Testis (tissue), 2 donors: ENCODE measurements at regions not wholly inside any gene's neighbourhood (a gene's known extent, or its start where the extent isn't known, plus 50 kb on each side); places are given as distances from the start of the nearest gene placed in this dataset.

Experiments used
- DNase-seq: peaks from one replicate; pipeline ENCODE4 v3.0.0-alpha.2; 2019
- H3K27ac ChIP-seq, 2 donors: fragments of 200-600 bp; sonication (generic); one replicate each; pipeline ENCODE4 v1.5.1; 2019
- H3K27me3 ChIP-seq: fragments of 200-600 bp; sonication (generic); one replicate; pipeline ENCODE4 v1.5.1; 2019
- H3K36me3 ChIP-seq: fragments of 200-600 bp; sonication (generic); one replicate; pipeline ENCODE4 v1.5.1; 2017; ENCODE audit warnings: low read depth; ENCODE audit errors: missing control alignments
- H3K4me1 ChIP-seq: fragments of 200-600 bp; sonication (generic); one replicate; pipeline ENCODE4 v1.5.1; 2019
- H3K4me3 ChIP-seq, 2 donors: fragments of 200-600 bp; sonication (generic); one replicate each; pipeline ENCODE4 v1.5.1; 2017 to 2019
- H3K9me3 ChIP-seq: fragments of 200-600 bp; sonication (generic); one replicate; pipeline ENCODE4 v1.5.1; 2017
- CTCF ChIP-seq, 3 experiments: fragments of 450-650 bp in 2 of 3; fragments of 200-600 bp in 1 of 3; sonication (generic) in 1 of 3; IDR thresholded peaks; one replicate each; pipeline ENCODE4 v1.5.1; 2016 to 2019; ENCODE audit warnings: antibody characterized with exemption in 3 of 3, mild to moderate bottlenecking in 2 of 3, moderate library complexity in 1 of 3
- POLR2A ChIP-seq: fragments of 450-650 bp; IDR thresholded peaks from one replicate; pipeline ENCODE4 v1.6.1; 2017; ENCODE audit warnings: antibody characterized with exemption, mild to moderate bottlenecking, moderate library complexity
- WGBS, 2 donors: methylation state at CpG; one replicate each; pipeline ENCODE4 v1.1.5; 2018; 5-methylcytosine and 5-hydroxymethylcytosine counted together
- intact Hi-C: fragments of 100-400 bp; cut with DNase I; formaldehyde crosslinking; loops from one replicate; pipeline ENCODE4 v1.15.1; 2023; ENCODE audit warnings: low total_unique reads

GRCh38 chr6:7045331-7045730 is 62.4 kb upstream of the RREB1 start:
- no peaks in the 10 kb centered on the region for H3K4me1 ChIP-seq
- no peak overlapping the region for H3K27ac ChIP-seq
- no peaks in the 10 kb centered on the region for H3K27me3 ChIP-seq
- intact Hi-C loops, result no loop called here
- no peaks in the 10 kb centered on the region for H3K36me3 ChIP-seq
- DNase-seq, result no peak
- WGBS, 2 donors, result 92 to 93% methylated on average over 4 of the region's 4 CpGs
- H3K4me3 ChIP-seq, result no peak overlapping the region
- no peaks in the 10 kb centered on the region for H3K9me3 ChIP-seq
- TF ChIP-seq CTCF (IDR thresholded peaks at IDR 0.05) (no peak), POLR2A (no peak)

GRCh38 chr6:7045746-7046145 is 62.0 kb upstream of the RREB1 start:
- H3K4me3 ChIP-seq, result no peak overlapping the region
- TF ChIP-seq CTCF (IDR thresholded peaks at IDR 0.05) (no peak), POLR2A (no peak)
- H3K4me1 ChIP-seq, result no peaks in the 10 kb centered on the region
- no peaks in the 10 kb centered on the region for H3K36me3 ChIP-seq
- no peaks in the 10 kb centered on the region for H3K27me3 ChIP-seq
- DNase-seq, result no peak
- H3K9me3 ChIP-seq, result no peaks in the 10 kb centered on the region
- WGBS, 2 donors, result 88 to 96% methylated on average over 1 of the region's 1 CpG
- intact Hi-C loops, result no loop called here
- H3K27ac ChIP-seq, result no peak overlapping the region

GRCh38 chr6:7047128-7047527 is 60.6 kb upstream of the RREB1 start:
- Histone ChIP-seq H3K27ac (no peak overlapping the region), H3K27me3 (no peaks in the 10 kb centered on the region), H3K9me3 (no peaks in the 10 kb centered on the region), H3K4me1 (peaks cover 5% of the 10 kb centered on the region), H3K4me3 (no peak overlapping the region), H3K36me3 (no peaks in the 10 kb centered on the region)
- intact Hi-C loops, result no loop called here
- WGBS, 2 donors, result 86% methylated on average over 1 of the region's 1 CpG
- TF ChIP-seq POLR2A (no peak), CTCF (IDR thresholded peaks at IDR 0.05) (no peak)
- no peak for DNase-seq

- H3K4me3 ChIP-seq, result no peak overlapping the region
- peaks cover 5% of the 10 kb centered on the region for H3K4me1 ChIP-seq
- TF ChIP-seq POLR2A, result no peak
- TF ChIP-seq CTCF (IDR thresholded peaks at IDR 0.05), result no peak
- no peak for DNase-seq
- no peaks in the 10 kb centered on the region for H3K9me3 ChIP-seq
- no peak overlapping the region for H3K27ac ChIP-seq
- intact Hi-C loops, result no loop called here
- H3K36me3 ChIP-seq, result no peaks in the 10 kb centered on the region
- no peaks in the 10 kb centered on the region for H3K27me3 ChIP-seq
- 87% methylated on average over 3 of the region's 3 CpGs for WGBS, 2 donors
Observed at GRCh38 chr6:7047966-7048365, 59.8 kb upstream of the RREB1 start.

- intact Hi-C loops, result no loop called here
- no peaks in the 10 kb centered on the region for H3K27me3 ChIP-seq
- no peak for DNase-seq
- H3K4me1 ChIP-seq, result peaks cover 9% of the 10 kb centered on the region
- H3K27ac ChIP-seq, result no peak overlapping the region
- H3K9me3 ChIP-seq, result no peaks in the 10 kb centered on the region
- WGBS, 2 donors, result 92 to 94% methylated on average over 2 of the region's 2 CpGs
- no peak for TF ChIP-seq POLR2A
- TF ChIP-seq CTCF (IDR thresholded peaks at IDR 0.05), result no peak
- H3K36me3 ChIP-seq, result no peaks in the 10 kb centered on the region
- H3K4me3 ChIP-seq, result no peak overlapping the region
Observed at GRCh38 chr6:7048894-7049293, 58.9 kb upstream of the RREB1 start.
